Neural cell (in vitro differentiated cells): ENCODE measurements at regions not wholly inside any gene's neighbourhood (a gene's known extent, or its start where the extent isn't known, plus 50 kb on each side); places are given as distances from the start of the nearest gene placed in this dataset.

Experiments
- H2AFZ ChIP-seq: fragments of 200-600, 300-800 bp; sonication (generic), shearing (Covaris generic); 2 replicates; pipeline ENCODE4 v1.6.0; 2014; ENCODE audit warnings: low read depth, mild to moderate bottlenecking, antibody characterized with exemption, low read length, moderate library complexity
- H3F3A ChIP-seq: fragments of 200-600 bp; shearing (Covaris generic); 2 replicates; pipeline ENCODE4 v1.6.1; 2016; ENCODE audit warnings: mild to moderate bottlenecking, moderate library complexity, mixed read lengths, antibody characterized with exemption, low read length; ENCODE audit not compliant: insufficient read depth, poor library complexity, severe bottlenecking
- H3K27ac ChIP-seq: fragments of 200-600, 300-800 bp; sonication (generic), shearing (Covaris generic); 2 replicates; pipeline ENCODE4 v1.5.1; 2014; ENCODE audit warnings: mild to moderate bottlenecking, low read length, moderate library complexity
- H3K27me3 ChIP-seq: fragments of 300-800, 200-600 bp; sonication (generic), shearing (Covaris generic); 2 replicates; pipeline ENCODE4 v1.6.0; 2014; ENCODE audit warnings: mild to moderate bottlenecking, low read depth, low read length, moderate library complexity; ENCODE audit not compliant: insufficient read depth
- H3K36me3 ChIP-seq: fragments of 300-800, 200-600 bp; sonication (generic), shearing (Covaris generic); 2 replicates; pipeline ENCODE4 v1.5.1; 2014; ENCODE audit warnings: mild to moderate bottlenecking, antibody characterized with exemption, low read length, moderate library complexity; ENCODE audit not compliant: insufficient read depth
- H3K4me2 ChIP-seq: fragments of 300-800, 200-600 bp; sonication (generic), shearing (Covaris generic); 2 replicates; pipeline ENCODE4 v1.6.0; 2014; ENCODE audit warnings: mild to moderate bottlenecking, low read length
- H3K4me3 ChIP-seq: fragments of 300-800, 200-600 bp; sonication (generic), shearing (Covaris generic); 2 replicates; pipeline ENCODE4 v1.5.1; 2014; ENCODE audit warnings: mild to moderate bottlenecking, low read length, moderate library complexity
- H3K79me2 ChIP-seq: fragments of 200-600 bp; shearing (Covaris generic); replicated peaks from 2 replicates; pipeline ENCODE4 v1.6.0; 2014; ENCODE audit warnings: mild to moderate bottlenecking, low read length, moderate library complexity; ENCODE audit not compliant: insufficient read depth
- H3K9ac ChIP-seq: fragments of 300-800, 200-600 bp; sonication (generic), shearing (Covaris generic); 2 replicates; pipeline ENCODE4 v1.6.1; 2016; ENCODE audit warnings: mild to moderate bottlenecking, low read length, mixed read lengths
- H3K9me2 ChIP-seq: fragments of 200-600 bp; shearing (Covaris generic); 2 replicates; pipeline ENCODE4 v1.6.1; 2016; ENCODE audit warnings: mild to moderate bottlenecking, low read length, mixed read lengths; ENCODE audit not compliant: insufficient read depth
- H3K9me3 ChIP-seq: fragments of 200-600, 300-800 bp; sonication (generic), shearing (Covaris generic); 2 replicates; pipeline ENCODE4 v1.6.1; 2016; ENCODE audit warnings: mild to moderate bottlenecking, mixed run types, low read length, moderate library complexity, mixed read lengths
- H4K20me1 ChIP-seq: fragments of 200-600 bp; shearing (Covaris generic); 2 replicates; pipeline ENCODE4 v1.6.1; 2016; ENCODE audit warnings: mild to moderate bottlenecking, mixed run types; ENCODE audit not compliant: insufficient read depth
- CTCF ChIP-seq: fragments of 450-650 bp; IDR thresholded peaks from 2 replicates; pipeline ENCODE4 v1.5.1; 2014; ENCODE audit warnings: antibody characterized with exemption, mild to moderate bottlenecking, moderate library complexity; ENCODE audit not compliant: poor library complexity, severe bottlenecking
- EP300 ChIP-seq: fragments of 450-650 bp; conservative IDR thresholded peaks from 2 replicates; pipeline ENCODE4 v1.6.1; 2014; ENCODE audit warnings: antibody characterized with exemption, mild to moderate bottlenecking, moderate library complexity; ENCODE audit not compliant: poor library complexity, severe bottlenecking
- EZH2 ChIP-seq: fragments of 200-600, 300-800 bp; shearing (Covaris generic), sonication (generic); IDR thresholded peaks from 2 replicates; pipeline ENCODE4 v1.6.1; 2014; ENCODE audit warnings: antibody characterized with exemption, low read length, borderline replicate concordance, mild to moderate bottlenecking; ENCODE audit not compliant: insufficient read depth, poor library complexity, severe bottlenecking
- MXI1 ChIP-seq: fragments of 450-650 bp; conservative IDR thresholded peaks from 2 replicates; pipeline ENCODE4 v1.6.1; 2014; ENCODE audit warnings: antibody characterized with exemption, mild to moderate bottlenecking; ENCODE audit not compliant: poor library complexity, severe bottlenecking
- POLR2AphosphoS5 ChIP-seq: IDR thresholded peaks from 2 replicates; pipeline ENCODE4 v1.6.1; 2012
- RAD21 ChIP-seq: fragments of 450-650 bp; conservative IDR thresholded peaks from 2 replicates; pipeline ENCODE4 v1.6.1; 2014; ENCODE audit warnings: antibody characterized with exemption, mild to moderate bottlenecking, moderate library complexity
- REST ChIP-seq: IDR thresholded peaks from 2 replicates; pipeline ENCODE4 v1.6.1; 2012; ENCODE audit warnings: borderline replicate concordance
- SMC3 ChIP-seq: fragments of 450-650 bp; conservative IDR thresholded peaks from 2 replicates; pipeline ENCODE4 v1.6.1; 2014; ENCODE audit warnings: antibody characterized with exemption, mild to moderate bottlenecking, moderate library complexity; ENCODE audit not compliant: poor library complexity
- TAF1 ChIP-seq: IDR thresholded peaks from 2 replicates; pipeline ENCODE4 v1.6.1; 2012; ENCODE audit warnings: low read depth

- H3F3A ChIP-seq: no peaks in the 10 kb centered on the region
- no peak overlapping the region for H2AFZ ChIP-seq
- H3K4me3 ChIP-seq: no peak overlapping the region
- H3K9ac ChIP-seq: no peak overlapping the region
- no peaks in the 10 kb centered on the region for H3K27me3 ChIP-seq
- H4K20me1 ChIP-seq: no peaks in the 10 kb centered on the region
- TF ChIP-seq EP300 (no peak), CTCF (no peak), POLR2AphosphoS5 (no peak), MXI1 (no peak), EZH2 (no peak), RAD21 (no peak), REST (no peak), TAF1 (no peak), SMC3 (no peak)
- no peak overlapping the region for H3K27ac ChIP-seq
- H3K9me3 ChIP-seq: no peaks in the 10 kb centered on the region
- no peaks in the 10 kb centered on the region for H3K36me3 ChIP-seq
- H3K9me2 ChIP-seq: no peaks in the 10 kb centered on the region
- no peak overlapping the region for H3K4me2 ChIP-seq
- no peaks in the 10 kb centered on the region for H3K79me2 ChIP-seq
Measured at GRCh38 chr15:68485721-68486360, 53.9 kb upstream of the ITGA11 start.

- Histone ChIP-seq H3K4me3 (no peak overlapping the region), H3K9ac (no peak overlapping the region), H3K9me3 (no peaks in the 10 kb centered on the region), H3K27ac (no peak overlapping the region), H3K36me3 (no peaks in the 10 kb centered on the region), H3F3A (no peaks in the 10 kb centered on the region), H3K27me3 (no peaks in the 10 kb centered on the region), H3K9me2 (no peaks in the 10 kb centered on the region), H3K79me2 (no peaks in the 10 kb centered on the region), H3K4me2 (no peak overlapping the region), H2AFZ (no peak overlapping the region), H4K20me1 (no peaks in the 10 kb centered on the region)
- TF ChIP-seq SMC3: no peak
- TF ChIP-seq REST: no peak
- no peak for TF ChIP-seq RAD21
- no peak for TF ChIP-seq CTCF
- no peak for TF ChIP-seq POLR2AphosphoS5
- no peak for TF ChIP-seq EZH2
- no peak for TF ChIP-seq MXI1
Measured at GRCh38 chr15:68487087-68487843, 55.3 kb upstream of the ITGA11 start.
